WERI-Rb-1 (cell line): ENCODE measurements at regions not wholly inside any gene's neighbourhood (a gene's known extent, or its start where the extent isn't known, plus 50 kb on each side); places are given as distances from the start of the nearest gene placed in this dataset.
"Not testable (repeated sequence)": the region's sequence is repeated elsewhere in the genome, so short reads cannot be mapped to it uniquely, and the experiment has no call there.

ENCODE experiments used
- DNase-seq: peaks from one replicate; pipeline ENCODE4 v3.0.0-alpha.2; 2020
- H3K27ac ChIP-seq: fragments of 250-450 bp; sonication (Bioruptor Pico); 2 replicates; pipeline ENCODE4 v1.5.1; 2020; ENCODE audit warnings: mild to moderate bottlenecking, moderate library complexity
- H3K27me3 ChIP-seq: fragments of 250-450 bp; sonication (Bioruptor Pico); 2 replicates; pipeline ENCODE4 v1.5.1; 2021; ENCODE audit warnings: mild to moderate bottlenecking, low read depth, moderate library complexity; ENCODE audit not compliant: insufficient read depth, severe bottlenecking
- H3K36me3 ChIP-seq: fragments of 250-450 bp; sonication (Bioruptor Pico); 2 replicates; pipeline ENCODE4 v1.5.1; 2020; ENCODE audit warnings: mild to moderate bottlenecking, moderate library complexity
- H3K4me3 ChIP-seq: 2 replicates; pipeline ENCODE4 v1.5.1; 2011; ENCODE audit warnings: low read depth, mild to moderate bottlenecking, control low read depth, low read length
- H3K9me3 ChIP-seq: fragments of 250-450 bp; sonication (Bioruptor Pico); 2 replicates; pipeline ENCODE4 v1.5.1; 2021; ENCODE audit warnings: mild to moderate bottlenecking, moderate library complexity; ENCODE audit not compliant: severe bottlenecking
- TF ChIP-seq, protein P1 (sequence below): IDR thresholded peaks from 2 replicates; pipeline ENCODE4 v1.5.1; 2011; ENCODE audit warnings: low read depth, mild to moderate bottlenecking, control low read depth, inconsistent platforms, low read length

DNA sequence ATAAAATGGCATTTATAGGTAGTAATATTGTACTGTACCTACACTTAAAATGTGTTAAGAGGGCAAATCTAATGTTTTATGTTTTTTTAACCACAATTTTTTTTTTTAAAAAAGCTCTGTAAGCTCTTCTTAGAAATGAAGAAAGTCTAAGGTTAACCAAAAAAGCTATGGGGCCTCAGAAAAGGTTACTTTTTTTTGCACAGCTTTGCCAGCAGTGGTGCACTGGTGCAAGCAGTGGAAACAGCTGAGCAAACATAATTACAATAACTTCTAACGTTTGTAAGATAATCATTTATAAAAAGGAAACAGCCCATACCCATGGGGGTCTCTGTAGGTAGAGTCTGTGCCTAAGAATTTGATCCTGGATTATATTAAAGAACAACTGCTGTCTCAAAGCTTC is 85.1 kb upstream of the NID2 start:
- no peak for DNase-seq
- H3K27ac ChIP-seq: no peak overlapping the region
- TF ChIP-seq, protein P1, sequence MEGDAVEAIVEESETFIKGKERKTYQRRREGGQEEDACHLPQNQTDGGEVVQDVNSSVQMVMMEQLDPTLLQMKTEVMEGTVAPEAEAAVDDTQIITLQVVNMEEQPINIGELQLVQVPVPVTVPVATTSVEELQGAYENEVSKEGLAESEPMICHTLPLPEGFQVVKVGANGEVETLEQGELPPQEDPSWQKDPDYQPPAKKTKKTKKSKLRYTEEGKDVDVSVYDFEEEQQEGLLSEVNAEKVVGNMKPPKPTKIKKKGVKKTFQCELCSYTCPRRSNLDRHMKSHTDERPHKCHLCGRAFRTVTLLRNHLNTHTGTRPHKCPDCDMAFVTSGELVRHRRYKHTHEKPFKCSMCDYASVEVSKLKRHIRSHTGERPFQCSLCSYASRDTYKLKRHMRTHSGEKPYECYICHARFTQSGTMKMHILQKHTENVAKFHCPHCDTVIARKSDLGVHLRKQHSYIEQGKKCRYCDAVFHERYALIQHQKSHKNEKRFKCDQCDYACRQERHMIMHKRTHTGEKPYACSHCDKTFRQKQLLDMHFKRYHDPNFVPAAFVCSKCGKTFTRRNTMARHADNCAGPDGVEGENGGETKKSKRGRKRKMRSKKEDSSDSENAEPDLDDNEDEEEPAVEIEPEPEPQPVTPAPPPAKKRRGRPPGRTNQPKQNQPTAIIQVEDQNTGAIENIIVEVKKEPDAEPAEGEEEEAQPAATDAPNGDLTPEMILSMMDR: no peak
- no peaks in the 10 kb centered on the region for H3K36me3 ChIP-seq
- H3K9me3 ChIP-seq: no peaks in the 10 kb centered on the region
- no peaks in the 10 kb centered on the region for H3K27me3 ChIP-seq
- H3K4me3 ChIP-seq: no peak overlapping the region

DNA sequence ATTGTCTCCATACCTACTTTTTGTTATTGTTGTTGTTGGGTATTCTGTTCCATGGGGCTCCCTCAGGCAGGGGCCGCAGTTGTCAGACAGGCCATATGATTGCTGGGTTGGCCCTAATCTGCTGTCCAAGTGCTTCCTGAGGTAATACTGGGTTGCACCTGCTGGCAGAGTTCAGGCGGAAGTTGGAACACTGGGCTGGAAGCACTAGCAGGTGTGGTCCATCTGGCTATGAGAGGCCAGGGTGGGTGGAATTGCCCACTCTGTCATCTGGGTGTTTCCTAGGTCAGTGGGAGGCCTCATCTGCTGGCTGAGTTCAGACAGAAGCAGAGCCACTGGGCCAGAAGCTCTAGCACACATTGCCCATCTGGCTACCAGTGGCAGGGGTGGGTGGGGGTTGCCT is 81.3 kb upstream of the NID2 start:
- Histone ChIP-seq H3K27me3 (no peaks in the 10 kb centered on the region), H3K9me3 (no peaks in the 10 kb centered on the region), H3K36me3 (no peaks in the 10 kb centered on the region), H3K4me3 (no peak overlapping the region), H3K27ac (no peak overlapping the region)
- TF ChIP-seq, protein P1: no peak
- DNase-seq: no peak

DNA sequence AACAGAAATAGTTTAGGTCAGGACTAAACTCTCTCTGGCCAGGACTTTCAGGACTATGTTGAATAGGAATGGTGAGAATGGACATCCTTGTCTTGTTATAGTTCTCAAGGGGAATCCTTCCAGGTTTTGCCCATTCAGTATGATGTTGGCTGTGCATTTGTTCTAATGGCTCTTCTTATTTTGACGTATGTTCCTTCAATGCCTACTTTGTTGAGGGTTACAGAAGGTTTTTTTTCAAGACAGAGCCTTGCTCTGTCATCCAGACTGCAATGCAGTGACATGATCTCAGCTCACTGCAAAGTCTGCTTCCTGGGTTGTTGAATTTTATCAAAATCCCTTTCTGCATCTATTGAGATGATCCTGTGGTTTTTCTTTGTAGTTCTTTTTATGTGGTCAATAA is 79.5 kb upstream of the NID2 start:
- H3K27ac ChIP-seq: no peak overlapping the region
- no peak overlapping the region for H3K4me3 ChIP-seq
- no peak for DNase-seq
- TF ChIP-seq, protein P1: no peak
- H3K36me3 ChIP-seq: no peaks in the 10 kb centered on the region
- H3K9me3 ChIP-seq: no peaks in the 10 kb centered on the region
- H3K27me3 ChIP-seq: no peaks in the 10 kb centered on the region

DNA sequence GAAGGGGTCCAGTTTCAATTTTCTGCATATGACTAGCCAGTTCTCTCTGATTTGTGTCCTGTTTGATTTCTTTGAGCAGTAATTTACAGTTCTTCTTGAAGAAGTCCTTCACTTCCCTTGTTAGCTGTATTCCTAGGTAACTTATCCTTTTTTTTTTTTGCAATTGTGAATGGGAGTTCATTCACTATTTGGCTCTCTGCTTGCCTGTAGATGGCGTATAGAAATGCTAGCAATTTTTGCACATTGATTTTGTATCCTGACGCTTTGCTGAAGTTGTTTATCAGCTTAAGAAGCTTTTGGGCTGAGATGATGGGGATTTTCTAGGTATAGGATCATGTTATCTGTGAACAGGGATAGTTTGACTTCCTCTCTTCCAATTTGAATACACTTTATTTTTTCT is 77.6 kb upstream of the NID2 start:
- H3K27ac ChIP-seq: no peak overlapping the region
- TF ChIP-seq, protein P1: no peak
- no peaks in the 10 kb centered on the region for H3K9me3 ChIP-seq
- no peaks in the 10 kb centered on the region for H3K27me3 ChIP-seq
- H3K4me3 ChIP-seq: no peak overlapping the region
- DNase-seq: no peak
- H3K36me3 ChIP-seq: no peaks in the 10 kb centered on the region

DNA sequence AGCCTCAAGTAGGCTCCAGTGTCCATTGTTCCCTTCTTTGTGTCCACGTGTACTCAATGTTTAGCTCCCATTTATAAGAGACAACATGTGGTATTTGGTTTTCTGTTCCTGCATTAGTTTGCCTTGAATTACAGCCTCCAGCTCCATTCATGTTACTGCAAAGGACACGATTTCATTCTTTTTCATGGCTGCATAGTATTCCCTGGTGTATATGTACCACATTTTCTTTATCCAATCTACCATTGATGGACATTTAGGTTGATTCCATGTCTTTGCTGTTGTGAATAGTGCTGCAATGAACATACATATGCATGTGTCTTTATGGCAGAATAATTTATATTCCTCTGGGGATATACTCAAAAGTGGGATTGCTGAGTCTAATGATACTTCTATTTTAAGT is 75.2 kb upstream of the NID2 start:
- DNase-seq: not testable (repeated sequence)

DNA sequence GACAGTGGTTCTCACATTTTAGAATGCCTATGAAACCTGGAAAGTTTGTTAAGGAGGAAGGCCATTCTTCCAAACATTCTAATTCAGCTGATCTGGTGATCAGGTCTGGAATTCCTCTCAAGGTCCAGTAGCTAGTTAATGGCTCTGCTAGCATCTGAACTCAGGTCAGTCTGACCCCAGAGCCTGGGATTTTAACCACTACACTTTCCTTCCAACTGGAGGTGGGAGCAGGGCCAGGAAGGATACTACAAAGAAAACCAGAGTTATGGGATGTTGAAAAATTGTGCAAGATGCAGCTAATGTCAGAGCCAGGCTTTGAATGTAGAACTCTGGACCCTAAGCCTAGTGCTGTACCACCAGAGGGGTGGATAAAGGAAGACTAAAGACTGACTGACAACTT is 73.6 kb upstream of the NID2 start:
- no peak overlapping the region for H3K4me3 ChIP-seq
- DNase-seq: no peak
- no peaks in the 10 kb centered on the region for H3K27me3 ChIP-seq
- H3K9me3 ChIP-seq: peaks cover 2% of the 10 kb centered on the region
- no peaks in the 10 kb centered on the region for H3K36me3 ChIP-seq
- H3K27ac ChIP-seq: no peak overlapping the region
- TF ChIP-seq, protein P1: no peak

More for the DNA sequence above, 75.2 kb upstream of the NID2 start:
- H3K4me3 ChIP-seq, H3K27me3 ChIP-seq, H3K36me3 ChIP-seq, H3K27ac ChIP-seq, H3K9me3 ChIP-seq: not testable (repeated sequence)
